ENCODE measurements at regions not wholly inside any gene's neighbourhood (a gene's known extent, or its start where the extent isn't known, plus 50 kb on each side); places are given as distances from the start of the nearest gene placed in this dataset.

- no peak for DNase-seq (ENCODE audit: low spot score)
Observed at GRCh38 chr4:8710946-8711345, 118.4 kb downstream of the CPZ start.

DNA sequence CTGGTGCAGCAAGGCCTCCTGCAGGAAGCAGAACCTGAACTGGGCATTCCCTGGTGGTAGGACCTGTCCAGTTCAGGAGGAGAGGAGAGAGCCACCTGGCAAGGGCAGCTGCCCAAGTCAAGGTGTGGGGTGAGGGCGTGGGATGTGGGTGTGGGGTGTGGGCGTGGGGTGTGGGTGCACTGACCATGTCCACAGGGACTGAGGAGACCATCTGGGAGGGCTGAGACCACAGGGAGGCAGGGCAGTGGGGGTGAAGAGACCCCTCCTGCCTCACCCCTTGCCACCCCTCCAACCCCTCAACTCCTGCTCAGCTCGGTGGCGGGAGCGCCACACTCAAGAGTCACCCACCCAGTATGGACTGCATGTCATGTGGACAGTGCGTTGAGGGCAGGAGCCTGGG is 117.9 kb downstream of the CPZ start:
- DNase-seq (ENCODE audit: low spot score) = no peak

GRCh38 chr4:8709729-8710360 is 117.3 kb downstream of the CPZ start:
- DNase-seq (ENCODE audit: low spot score) = no peak

GRCh38 chr4:8709050-8709728 is 116.6 kb downstream of the CPZ start:
- DNase-seq (ENCODE audit: low spot score) = no peak

- no peak for DNase-seq (ENCODE audit: low spot score)
Observed at GRCh38 chr4:8708401-8709021, 115.9 kb downstream of the CPZ start.

- no peak for DNase-seq (ENCODE audit: low spot score)
Observed at GRCh38 chr4:8707045-8707781, 114.6 kb downstream of the CPZ start.

DNA sequence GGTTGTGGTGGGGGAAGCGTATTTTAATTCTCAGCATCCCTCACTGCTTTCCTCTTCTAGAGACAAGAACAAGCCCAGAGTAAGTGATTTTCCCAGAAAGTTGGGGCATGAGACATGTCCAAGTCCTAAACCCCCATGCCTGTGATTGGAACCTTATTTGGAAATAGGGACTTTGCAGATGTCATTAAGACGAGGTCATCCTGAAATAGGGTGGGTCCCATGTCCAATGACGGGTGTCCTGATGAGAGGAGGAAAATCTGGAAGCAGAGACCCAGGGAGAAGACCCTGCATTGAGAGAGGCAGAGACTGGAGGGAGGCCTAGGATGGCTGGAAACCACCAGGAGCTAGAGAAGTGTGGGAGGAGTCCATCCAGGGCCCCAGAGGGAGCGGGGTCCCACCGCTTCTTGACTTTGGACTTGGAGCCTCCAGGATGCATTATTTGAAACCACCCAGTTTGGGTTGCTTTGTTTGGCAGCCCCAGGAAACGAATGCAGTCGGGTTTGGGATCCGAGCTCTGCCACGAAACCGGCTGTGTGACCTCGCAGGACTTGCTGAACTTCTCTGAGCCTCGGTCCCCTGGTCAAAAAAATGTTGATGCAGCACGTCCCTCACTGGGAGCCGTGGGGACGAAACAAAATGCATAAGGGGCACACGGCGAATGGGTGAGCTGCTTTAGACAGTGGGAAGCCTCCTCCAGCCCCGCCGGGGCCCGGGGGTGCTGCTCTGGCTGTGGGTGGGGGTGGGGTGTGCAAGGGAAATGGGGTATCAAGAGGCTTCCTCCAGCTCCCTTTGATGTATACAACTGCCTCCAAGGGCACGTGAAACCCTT is 113.9 kb downstream of the CPZ start:
- no peak for DNase-seq (ENCODE audit: low spot score)

DNA sequence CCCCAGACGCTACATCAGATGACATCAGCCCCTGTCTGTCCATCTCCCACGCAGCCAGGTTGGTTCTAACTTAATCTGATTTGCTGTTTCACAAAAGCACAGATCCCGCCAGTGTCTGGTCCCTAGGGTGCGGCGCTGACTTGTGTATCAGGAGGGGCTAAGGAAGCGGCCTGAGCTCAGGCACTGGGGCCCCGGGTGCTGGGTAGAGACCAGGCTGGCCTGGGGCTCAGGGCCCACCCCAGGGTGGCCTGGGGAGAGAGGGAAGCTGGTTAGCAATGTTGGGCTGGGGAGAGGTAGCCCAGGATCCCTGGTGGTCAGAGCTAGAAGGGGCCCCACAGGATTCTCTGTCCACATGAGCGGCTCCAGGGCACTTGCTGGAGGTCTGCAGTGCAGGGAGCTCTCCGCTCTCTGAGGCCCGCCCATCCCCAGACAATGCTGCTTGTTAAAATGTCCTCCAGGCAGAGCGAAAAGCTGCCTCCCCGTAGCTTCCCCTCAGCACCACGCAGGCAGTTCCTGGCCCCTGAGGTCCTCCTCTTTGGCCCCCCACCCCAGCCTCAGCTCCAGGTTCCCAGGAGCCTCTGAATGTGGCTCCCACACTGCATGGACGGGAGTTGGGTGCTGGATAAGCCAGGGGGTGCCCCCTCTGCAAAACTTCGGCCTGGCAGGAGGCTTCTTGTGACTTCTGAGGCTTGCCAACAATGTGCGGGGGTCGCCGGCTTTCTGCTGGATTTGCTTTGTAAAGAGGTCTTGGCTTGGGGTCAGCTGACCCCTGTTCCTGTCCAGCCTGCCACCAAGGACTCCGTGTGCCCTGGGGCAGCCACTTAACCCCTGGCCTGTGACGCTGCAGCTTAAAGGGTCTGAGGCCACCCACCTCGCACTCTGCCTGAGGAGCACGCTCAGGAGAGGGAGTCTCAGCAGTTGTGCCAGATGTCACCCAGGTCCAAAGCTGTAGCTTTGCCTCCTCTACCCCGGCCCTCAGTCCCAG is 112.9 kb downstream of the CPZ start:
- no peak for DNase-seq (ENCODE audit: low spot score)

GRCh38 chr4:8704632-8705031 is 112.1 kb downstream of the CPZ start:
- DNase-seq (ENCODE audit: low spot score) = no peak

DNA sequence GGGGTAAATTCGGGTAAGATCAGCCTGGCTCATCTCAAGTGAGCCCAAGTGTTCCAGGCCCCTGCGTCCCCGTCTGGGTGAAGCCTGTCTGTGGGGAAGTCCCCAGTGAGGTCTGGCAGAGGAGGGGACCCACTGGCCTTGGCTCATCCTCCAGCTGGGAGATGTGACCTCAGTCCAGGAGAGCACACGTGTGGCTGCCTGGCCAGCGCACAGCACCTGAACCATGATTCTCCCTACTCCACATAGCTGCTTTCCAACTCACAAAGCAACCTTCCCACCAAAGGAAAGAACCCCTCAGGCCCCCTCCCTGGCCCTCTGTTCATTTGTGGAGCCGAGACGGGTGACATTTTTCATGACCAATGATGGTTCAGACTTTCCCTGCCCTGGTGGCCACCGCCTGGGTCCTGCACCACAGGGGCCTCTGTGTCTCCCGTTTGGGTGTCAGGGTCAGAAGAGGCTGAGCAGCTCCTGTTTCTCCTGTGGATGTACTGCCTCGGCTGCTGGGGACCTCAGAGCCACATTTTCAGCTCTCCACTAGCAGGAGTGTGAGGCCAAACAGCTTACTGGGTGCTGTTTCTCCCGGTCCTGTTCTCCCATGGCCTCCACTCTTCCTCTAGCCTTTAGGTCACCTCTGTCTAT is 111.4 kb downstream of the CPZ start:
- DNase-seq (ENCODE audit: low spot score) = no peak

GRCh38 chr4:8703401-8703696 is 110.8 kb downstream of the CPZ start:
- DNase-seq (ENCODE audit: low spot score) = no peak

DNA sequence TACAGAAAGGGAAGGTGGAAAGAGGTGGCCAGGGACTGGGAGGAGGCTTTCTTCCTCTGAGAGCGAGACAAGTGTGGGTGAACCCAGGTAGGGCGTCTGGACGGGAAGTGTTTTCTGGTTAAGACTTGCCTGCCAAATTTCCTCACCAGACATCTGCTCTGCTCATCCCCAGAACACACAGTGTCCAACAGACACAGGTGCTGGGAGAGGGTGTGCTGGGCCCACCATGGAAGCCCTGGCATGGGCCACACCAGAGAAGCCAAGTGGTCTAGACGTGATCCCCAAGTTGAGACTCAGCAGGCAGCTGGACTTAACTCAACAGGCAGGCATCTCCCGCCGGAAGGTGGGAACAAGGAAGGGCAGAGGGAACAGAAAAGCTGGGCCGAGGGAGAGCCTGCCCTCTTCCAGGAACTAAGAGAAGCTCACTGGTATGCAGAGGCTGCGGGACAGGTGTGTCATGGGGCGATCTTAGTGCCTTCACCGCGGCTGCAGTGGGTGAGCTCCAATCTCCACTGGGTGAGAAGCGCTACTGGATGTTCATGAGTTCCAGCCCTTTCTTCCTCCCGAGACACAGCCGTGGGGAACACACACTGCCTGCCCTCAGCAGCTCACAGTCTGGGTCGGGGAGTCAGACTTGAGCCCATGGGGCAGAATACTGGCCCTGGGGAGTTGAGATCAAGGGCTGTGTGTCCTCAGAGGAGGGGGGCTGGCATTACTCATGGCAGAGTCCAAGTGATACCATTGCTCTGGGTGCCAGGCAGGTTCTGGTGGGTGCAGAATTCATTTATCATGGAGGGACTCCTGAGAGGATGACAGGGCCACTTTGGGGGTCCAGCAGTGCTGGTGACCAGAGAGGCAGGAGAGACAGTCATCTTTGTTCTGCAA is 110.2 kb downstream of the CPZ start:
- DNase-seq (ENCODE audit: low spot score) = no peak

GRCh38 chr4:8702020-8702495 is 109.5 kb downstream of the CPZ start:
- DNase-seq (ENCODE audit: low spot score) = no peak

DNA sequence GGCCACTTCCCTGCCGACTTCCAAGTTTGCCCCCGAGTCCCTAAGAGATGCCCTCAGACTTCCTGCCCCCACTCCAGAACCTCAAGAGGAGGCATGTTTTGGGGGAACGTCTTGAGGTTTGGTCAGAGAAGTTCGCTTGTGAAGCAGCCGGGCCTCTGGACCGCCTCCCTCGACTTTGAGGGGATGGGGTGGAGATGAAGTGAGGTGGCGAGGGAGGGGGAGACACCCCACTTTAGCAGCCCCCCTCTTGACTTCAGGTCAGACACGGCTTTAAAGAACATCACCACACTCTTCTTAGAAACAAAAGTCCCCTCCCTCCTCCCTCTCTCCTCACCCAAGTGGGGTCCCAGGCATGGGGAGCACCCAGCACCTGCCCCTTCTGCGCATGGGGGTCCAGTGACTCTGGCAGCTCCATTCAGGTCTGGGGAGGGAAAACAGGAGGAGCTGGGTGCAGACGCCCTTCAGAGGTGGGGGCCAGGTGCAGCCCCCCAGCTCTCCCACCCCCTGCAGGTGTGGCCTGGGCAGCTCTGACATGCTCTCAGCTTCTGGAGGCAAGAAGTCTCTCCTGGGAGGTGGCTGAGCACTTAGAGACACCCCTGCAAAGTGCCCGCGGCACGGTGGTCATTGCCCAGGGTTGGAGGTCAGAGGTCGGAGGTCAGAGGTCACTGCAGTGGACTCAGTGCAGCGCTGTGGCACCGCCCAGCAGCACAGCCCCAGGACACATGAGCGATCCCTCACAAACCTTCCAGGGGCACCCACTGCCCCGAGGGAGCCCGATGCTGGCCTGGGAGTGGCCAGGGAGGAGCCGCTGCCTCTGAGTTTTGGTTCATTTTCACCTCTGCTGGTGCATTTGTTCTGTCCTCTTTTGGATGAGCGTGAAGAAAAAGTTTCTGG is 108.8 kb downstream of the CPZ start:
- DNase-seq (ENCODE audit: low spot score) = no peak

DNA sequence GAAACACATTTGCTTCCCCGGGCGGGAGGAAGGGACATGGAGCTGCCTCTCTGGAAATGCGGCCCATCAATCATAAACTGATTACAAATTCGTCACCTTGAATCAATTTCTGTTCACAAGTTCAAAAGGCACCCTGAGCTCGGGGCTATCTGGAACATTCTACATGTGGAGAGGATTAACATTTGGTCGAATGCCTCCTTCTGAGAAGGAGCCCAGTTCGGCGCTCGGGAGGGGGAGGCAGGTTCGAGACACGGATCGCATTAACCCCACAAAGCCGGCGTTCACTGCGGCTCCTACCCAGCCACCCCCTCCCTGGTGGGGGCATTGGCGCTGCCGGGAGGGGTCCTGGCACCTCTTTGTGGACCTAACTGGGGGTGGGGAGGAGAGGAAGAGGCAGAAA is 108.0 kb downstream of the CPZ start:
- no peak for DNase-seq (ENCODE audit: low spot score)

- DNase-seq (ENCODE audit: low spot score) = no peak
Observed at GRCh38 chr4:8699479-8700145, 107.0 kb downstream of the CPZ start.

GRCh38 chr4:8699063-8699385 is 106.5 kb downstream of the CPZ start:
- DNase-seq (ENCODE audit: low spot score) = no peak
